Heart left ventricle (tissue), 16 donors: ENCODE measurements at regions not wholly inside any gene's neighbourhood (a gene's known extent, or its start where the extent isn't known, plus 50 kb on each side); places are given as distances from the start of the nearest gene placed in this dataset.

Source experiments
- ATAC-seq, 4 donors: fragments of 200-7000 bp; cut with Tn5 transposase; one replicate each; pipeline ENCODE4 v1.9.1; 2020 to 2022; ENCODE audit warnings: moderate library complexity in 4 of 4, mild to moderate bottlenecking in 3 of 4, moderate number of reproducible peaks in 1 of 4
- DNase-seq, 5 donors: peaks; one replicate each; pipeline ENCODE4 v3.0.0-alpha.2; 2020
- H3K27ac ChIP-seq, 12 donors: fragments of 200-600 bp; sonication (generic) in 4 of 12; one replicate each; pipeline versions ENCODE4 v1.5.0 to v1.8.0; 2016 to 2022; ENCODE audit warnings: mild to moderate bottlenecking in 2 of 12
- H3K27me3 ChIP-seq, 9 donors: fragments of 200-600 bp; sonication (generic) in 2 of 9; one replicate each; pipeline versions ENCODE4 v1.5.1 to v1.8.0; 2016 to 2022; ENCODE audit warnings: mild to moderate bottlenecking in 3 of 9
- H3K36me3 ChIP-seq, 9 donors: fragments of 200-600 bp; sonication (generic) in 2 of 9; one replicate each; pipeline versions ENCODE4 v1.5.0 to v1.8.0; 2018 to 2022; ENCODE audit warnings: mild to moderate bottlenecking in 2 of 9
- H3K4me1 ChIP-seq, 12 donors: fragments of 200-600 bp; sonication (generic) in 4 of 12; one replicate each; pipeline versions ENCODE4 v1.5.0 to v1.8.0; 2016 to 2022; ENCODE audit warnings: mild to moderate bottlenecking in 3 of 12
- H3K4me3 ChIP-seq, 12 donors: fragments of 200-600 bp; sonication (generic) in 4 of 12; one replicate each; pipeline versions ENCODE4 v1.5.0 to v1.8.0; 2017 to 2022; ENCODE audit warnings: mild to moderate bottlenecking in 9 of 12, moderate library complexity in 4 of 12
- H3K9me3 ChIP-seq, 12 donors: fragments of 200-600 bp; sonication (generic) in 4 of 12; one replicate each; pipeline versions ENCODE4 v1.5.0 to v1.8.0; 2016 to 2022; ENCODE audit warnings: mild to moderate bottlenecking in 1 of 12
- CTCF ChIP-seq, 12 donors: fragments of 200-600 bp; sonication (generic) in 4 of 12; IDR thresholded peaks; one replicate each; pipeline versions ENCODE4 v1.5.0 to v1.8.0; 2018 to 2022; ENCODE audit warnings: antibody characterized with exemption in 12 of 12, mild to moderate bottlenecking in 5 of 12
- POLR2A ChIP-seq, 2 donors: fragments of 450-650 bp; IDR thresholded peaks; one replicate each; pipeline ENCODE4 v1.6.1; 2017; ENCODE audit warnings: antibody characterized with exemption in 2 of 2, mild to moderate bottlenecking in 2 of 2, moderate library complexity in 2 of 2
- WGBS, 4 donors: extraction: QIAGEN DNeasy Blood & Tissue Kit in 2 of 4; methylation state at CpG; one replicate each; pipeline versions ENCODE4 v1.1.5 to v1.1.7; 2013 to 2018; 5-methylcytosine and 5-hydroxymethylcytosine counted together
- intact Hi-C, 10 donors: fragments of 100-400 bp; cut with DNase I; formaldehyde crosslinking; loops; one replicate each; pipeline versions ENCODE4 v1.11.1 to v1.14.2; 2022
- donor health status: ischemic (EF 13 %, LVEDD 7.1; RV severe dilation, severe dysfunction).
- donor health status: healthy with polysubstance abuse.
- donor health status: DM: no; HTN: yes; CAD: no.
- donor health status: DM: no; HTN: no; CAD: no.
- donor health status: ischemic (EF 25% LVEDD 6.9; RV normal size, moderate dysfunction).
- donor health status: ischemic (EF 25% LVEDD 5.7; RV mildly dilated, moderate dysfunction).
- donor health status: healthy.
- donor health status: DM: yes; HTN: yes; CAD: no.
- donor health status: ischemic (EF 35%, LVEDD 5.7; RV mildly dilated, moderate dysfunction).
- donor health status: nonischemic (EF 11% LVEDD 7.7; RV severe dilation, severe dysfunction).
- donor health status: DM: yes; HTN: yes; CAD: no.
- donor health status: PGD.
- donor health status: ischemic (EF 29% LVEDD 5.4; RV normal size, mild dysfunction).
- donor health status: nonischemic (EF 23%, LVEDD 6.1; RV moderate dilation, normal function).

GRCh38 chr5:2272039-2272438, 389.3 kb upstream of the IRX4 start:
- intact Hi-C loops, result no loop called here
- Histone ChIP-seq H3K27ac (no peak overlapping the region), H3K4me1 (no peaks in the 10 kb centered on the region), H3K27me3 (peaks cover 0 to 26% (median 0%) of the 10 kb centered on the region in 9 donors), H3K9me3 (no peaks in the 10 kb centered on the region), H3K4me3 (no peak overlapping the region), H3K36me3 (no peaks in the 10 kb centered on the region)
- ATAC-seq (no peak), DNase-seq (no peak)
- TF ChIP-seq POLR2A (IDR thresholded peaks at IDR 0.05) (no peak), CTCF (IDR thresholded peaks at IDR 0.05) (no peak)
- WGBS, 4 donors, result 68 to 74% (median 68%) methylated on average over 10 of the region's 10 CpGs

DNA sequence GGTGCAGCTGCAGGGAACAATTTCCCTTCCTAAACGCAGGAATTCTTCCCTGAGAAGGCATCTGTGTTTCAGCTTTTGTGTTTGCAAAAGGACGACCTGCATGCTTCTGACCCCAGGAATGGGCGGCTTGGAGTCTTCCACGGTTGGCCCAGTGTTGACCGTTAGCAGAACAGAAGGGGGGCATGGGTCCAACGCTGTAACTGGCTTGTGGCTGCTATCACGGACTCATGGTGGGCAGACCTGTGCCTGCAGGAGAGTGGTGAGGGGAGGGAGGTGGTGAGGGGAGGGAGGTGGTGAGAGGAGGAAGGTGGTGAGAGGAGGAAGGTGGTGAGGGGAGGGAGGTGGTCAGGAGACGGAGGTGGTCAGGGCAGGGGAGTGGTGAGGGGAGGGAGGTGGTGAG, 388.6 kb upstream of the IRX4 start:
- DNase-seq, result no peak
- TF ChIP-seq POLR2A (IDR thresholded peaks at IDR 0.05) (no peak), CTCF (IDR thresholded peaks at IDR 0.05) (no peak)
- Histone ChIP-seq H3K36me3 (no peaks in the 10 kb centered on the region), H3K9me3 (no peaks in the 10 kb centered on the region), H3K4me1 (no peaks in the 10 kb centered on the region), H3K27me3 (peaks cover 0 to 26% (median 0%) of the 10 kb centered on the region in 9 donors), H3K4me3 (no peak overlapping the region), H3K27ac (no peak overlapping the region)
- intact Hi-C loops, result no loop called here
- no peak for ATAC-seq
- 33 to 40% (median 38%) methylated on average over 8 of the region's 8 CpGs for WGBS, 4 donors

- Histone ChIP-seq H3K4me3 (no peak overlapping the region), H3K9me3 (no peaks in the 10 kb centered on the region), H3K27ac (no peak overlapping the region), H3K4me1 (no peaks in the 10 kb centered on the region), H3K27me3 (peaks cover 0 to 24% (median 0%) of the 10 kb centered on the region in 9 donors), H3K36me3 (no peaks in the 10 kb centered on the region)
- intact Hi-C loops, result no loop called here
- WGBS, 4 donors, result 76 to 79% (median 77%) methylated on average over 11 of the region's 11 CpGs
- TF ChIP-seq POLR2A (IDR thresholded peaks at IDR 0.05) (no peak), CTCF (IDR thresholded peaks at IDR 0.05) (no peak)
- ATAC-seq, result no peak
- DNase-seq, result no peak
Observed at GRCh38 chr5:2270467-2270866, 387.7 kb upstream of the IRX4 start.

DNA sequence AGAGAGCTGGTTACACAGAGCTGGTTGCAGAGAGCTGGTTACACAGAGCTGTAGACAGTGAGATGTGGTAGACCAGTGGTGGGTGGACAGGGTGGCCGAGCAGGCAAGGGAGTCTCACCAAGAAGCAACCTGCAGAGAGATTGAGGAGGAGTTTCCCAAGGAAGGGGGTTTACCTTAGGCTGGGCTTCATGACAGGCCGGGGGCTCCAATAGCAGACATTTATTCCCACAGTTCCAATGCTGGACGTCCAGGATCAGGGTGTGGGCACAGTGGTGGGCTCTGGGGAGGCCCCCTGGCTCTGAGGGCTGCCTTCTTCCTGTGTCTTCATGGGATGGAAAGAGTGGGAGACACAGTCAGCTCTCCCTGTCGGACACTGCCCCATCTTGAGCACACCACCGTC, 386.9 kb upstream of the IRX4 start:
- peaks cover 0 to under 1% (median 0%) of the 10 kb centered on the region in 12 donors for H3K9me3 ChIP-seq
- TF ChIP-seq POLR2A (IDR thresholded peaks at IDR 0.05) (no peak), CTCF (IDR thresholded peaks at IDR 0.05) (no peak)
- H3K27me3 ChIP-seq, result peaks cover 0 to 16% (median 0%) of the 10 kb centered on the region in 9 donors
- no peak for DNase-seq
- H3K4me1 ChIP-seq, result no peaks in the 10 kb centered on the region
- H3K4me3 ChIP-seq, result no peak overlapping the region
- WGBS, 4 donors, result 81 to 82% (median 82%) methylated on average over 5 of the region's 5 CpGs
- H3K27ac ChIP-seq, result no peak overlapping the region
- no peaks in the 10 kb centered on the region for H3K36me3 ChIP-seq
- intact Hi-C loops, result no loop called here
- no peak for ATAC-seq
